Neural cell (in vitro differentiated cells): ENCODE measurements at regions not wholly inside any gene's neighbourhood (a gene's known extent, or its start where the extent isn't known, plus 50 kb on each side); places are given as distances from the start of the nearest gene placed in this dataset.

Experiments used
- EP300 ChIP-seq: fragments of 450-650 bp; conservative IDR thresholded peaks from 2 replicates; pipeline ENCODE4 v1.6.1; 2014; ENCODE audit warnings: antibody characterized with exemption, mild to moderate bottlenecking, moderate library complexity; ENCODE audit not compliant: poor library complexity, severe bottlenecking
- EZH2 ChIP-seq: fragments of 200-600, 300-800 bp; shearing (Covaris generic), sonication (generic); IDR thresholded peaks from 2 replicates; pipeline ENCODE4 v1.6.1; 2014; ENCODE audit warnings: antibody characterized with exemption, low read length, borderline replicate concordance, mild to moderate bottlenecking; ENCODE audit not compliant: insufficient read depth, poor library complexity, severe bottlenecking
- POLR2AphosphoS5 ChIP-seq: IDR thresholded peaks from 2 replicates; pipeline ENCODE4 v1.6.1; 2012
- TF ChIP-seq, protein P1 (sequence below): fragments of 450-650 bp; IDR thresholded peaks from 2 replicates; pipeline ENCODE4 v1.5.1; 2014; ENCODE audit warnings: antibody characterized with exemption, mild to moderate bottlenecking, moderate library complexity; ENCODE audit not compliant: poor library complexity, severe bottlenecking

DNA sequence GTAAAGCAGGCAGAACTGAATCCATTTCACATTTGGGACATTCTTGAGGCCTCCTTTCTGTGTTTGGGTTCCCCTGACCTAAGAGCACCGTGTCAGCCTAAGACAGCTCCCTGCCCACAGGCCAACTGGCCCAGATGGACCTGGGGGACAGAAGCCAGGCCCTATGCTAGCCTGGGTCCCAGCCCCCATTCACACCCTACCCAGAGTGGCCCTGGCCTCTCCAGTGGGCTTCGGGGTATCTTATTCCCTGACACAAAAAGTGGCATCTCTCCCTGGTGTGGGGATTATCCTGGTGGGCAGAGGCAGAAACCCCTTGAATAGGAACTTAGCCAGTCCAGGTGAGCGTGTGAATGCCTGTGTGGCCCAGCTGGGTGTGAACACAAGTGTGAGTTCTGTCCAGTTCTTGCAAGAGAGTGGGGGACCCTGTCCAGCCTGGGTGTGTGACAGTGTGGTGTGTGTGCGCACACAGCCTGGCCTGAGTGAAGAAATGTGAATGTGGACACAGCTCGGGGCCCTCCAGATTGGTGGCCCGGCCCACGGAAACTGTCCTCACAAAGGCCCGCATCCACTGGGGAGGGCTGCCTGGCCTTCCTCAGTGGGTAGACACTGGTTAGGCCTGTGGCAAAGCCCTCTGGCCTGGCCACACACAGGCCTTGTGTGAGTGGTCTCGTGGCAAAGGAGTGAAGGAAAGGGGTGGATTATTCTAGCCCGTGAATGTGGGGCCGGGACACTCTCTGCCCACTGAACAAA is 63.0 kb upstream of the HAAO start:
- TF ChIP-seq EZH2: no peak
- TF ChIP-seq EP300: no peak
- TF ChIP-seq, protein P1, sequence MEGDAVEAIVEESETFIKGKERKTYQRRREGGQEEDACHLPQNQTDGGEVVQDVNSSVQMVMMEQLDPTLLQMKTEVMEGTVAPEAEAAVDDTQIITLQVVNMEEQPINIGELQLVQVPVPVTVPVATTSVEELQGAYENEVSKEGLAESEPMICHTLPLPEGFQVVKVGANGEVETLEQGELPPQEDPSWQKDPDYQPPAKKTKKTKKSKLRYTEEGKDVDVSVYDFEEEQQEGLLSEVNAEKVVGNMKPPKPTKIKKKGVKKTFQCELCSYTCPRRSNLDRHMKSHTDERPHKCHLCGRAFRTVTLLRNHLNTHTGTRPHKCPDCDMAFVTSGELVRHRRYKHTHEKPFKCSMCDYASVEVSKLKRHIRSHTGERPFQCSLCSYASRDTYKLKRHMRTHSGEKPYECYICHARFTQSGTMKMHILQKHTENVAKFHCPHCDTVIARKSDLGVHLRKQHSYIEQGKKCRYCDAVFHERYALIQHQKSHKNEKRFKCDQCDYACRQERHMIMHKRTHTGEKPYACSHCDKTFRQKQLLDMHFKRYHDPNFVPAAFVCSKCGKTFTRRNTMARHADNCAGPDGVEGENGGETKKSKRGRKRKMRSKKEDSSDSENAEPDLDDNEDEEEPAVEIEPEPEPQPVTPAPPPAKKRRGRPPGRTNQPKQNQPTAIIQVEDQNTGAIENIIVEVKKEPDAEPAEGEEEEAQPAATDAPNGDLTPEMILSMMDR: no peak
- no peak for TF ChIP-seq POLR2AphosphoS5
